NCI-H69 (cell line): ENCODE measurements at regions not wholly inside any gene's neighbourhood (a gene's known extent, or its start where the extent isn't known, plus 50 kb on each side); places are given as distances from the start of the nearest gene placed in this dataset.

Experiments used
- DNase-seq: peaks from one replicate; lab custom pipeline; 2025; lab: John Stamatoyannopoulos, UW

DNA sequence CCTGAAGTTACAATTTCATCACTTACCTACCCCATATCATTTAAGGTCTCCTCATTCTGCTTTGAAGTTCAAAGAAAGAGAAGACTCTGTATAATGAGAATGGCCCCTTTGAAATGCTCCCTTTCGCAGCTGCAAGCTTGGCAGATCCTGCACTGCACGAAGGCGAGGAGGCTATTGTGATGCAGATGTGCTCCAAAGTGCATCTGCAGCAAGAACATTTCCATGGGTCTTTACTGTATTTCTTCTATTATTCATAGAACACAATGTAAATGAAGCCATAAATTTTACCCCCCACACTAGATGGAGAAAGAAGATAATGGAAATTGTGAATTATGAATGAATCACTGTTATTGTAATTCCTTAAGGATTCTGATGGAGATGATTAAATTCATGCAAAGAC, 178.7 kb downstream of the CHD9NB start:
- no peak for DNase-seq

DNA sequence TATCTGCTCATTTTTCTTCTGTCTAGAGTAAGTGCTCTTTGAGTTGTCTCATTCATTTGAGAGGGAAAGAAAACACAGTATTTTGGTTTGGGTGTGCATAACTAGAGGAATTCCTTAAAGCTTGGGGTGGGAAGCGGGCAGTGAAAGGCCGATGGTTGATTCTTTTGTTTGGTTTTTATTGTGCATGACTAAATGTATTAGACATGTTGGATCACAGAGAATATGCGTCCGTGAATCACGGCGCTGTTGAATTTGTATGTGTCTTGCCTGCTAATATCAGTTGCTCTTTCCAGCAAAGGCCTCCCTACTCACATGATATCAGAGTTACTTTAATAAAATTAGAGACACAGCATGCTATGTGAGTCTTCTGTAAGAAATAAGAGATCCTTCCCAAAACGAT, 180.0 kb downstream of the CHD9NB start:
- no peak for DNase-seq

DNA sequence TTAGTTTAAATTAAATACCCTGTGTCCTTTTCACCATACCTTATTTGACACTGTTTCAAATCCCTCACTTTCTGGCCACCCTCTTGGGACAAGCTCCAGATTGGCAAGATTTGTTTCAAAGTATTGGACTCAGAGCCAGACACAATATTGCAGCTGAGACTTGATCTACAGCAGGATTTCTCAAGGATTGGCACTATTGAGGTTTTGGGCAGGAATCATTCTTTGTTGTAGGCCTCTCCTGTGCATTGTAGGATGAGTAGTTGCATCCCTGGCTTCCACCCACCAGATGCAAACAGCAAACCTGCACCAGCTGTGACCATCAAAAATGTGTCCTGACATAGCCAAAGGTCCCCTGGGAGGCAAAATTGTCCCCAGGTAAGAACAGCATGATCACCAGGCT, 181.2 kb downstream of the CHD9NB start:
- DNase-seq, result no peak

DNA sequence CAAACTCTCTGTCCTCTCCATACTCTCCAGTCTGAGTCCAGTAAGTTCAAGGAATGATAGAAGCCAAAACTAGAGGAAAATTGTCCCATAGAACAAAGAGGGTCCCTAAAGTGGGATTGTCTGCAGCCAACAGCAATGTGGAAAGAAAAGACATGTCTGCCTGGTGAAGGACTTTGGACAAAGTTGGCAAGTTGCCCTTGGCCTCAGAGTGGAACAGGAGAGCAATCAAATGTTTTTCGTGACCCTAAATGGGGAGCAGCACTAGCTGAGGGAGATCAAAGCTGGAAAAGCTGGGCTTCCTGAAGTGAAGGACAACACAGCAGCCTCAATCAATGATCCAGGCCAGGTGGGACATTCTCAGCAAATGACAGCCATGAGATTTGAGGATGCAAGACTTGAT, 183.5 kb downstream of the CHD9NB start:
- no peak for DNase-seq

DNA sequence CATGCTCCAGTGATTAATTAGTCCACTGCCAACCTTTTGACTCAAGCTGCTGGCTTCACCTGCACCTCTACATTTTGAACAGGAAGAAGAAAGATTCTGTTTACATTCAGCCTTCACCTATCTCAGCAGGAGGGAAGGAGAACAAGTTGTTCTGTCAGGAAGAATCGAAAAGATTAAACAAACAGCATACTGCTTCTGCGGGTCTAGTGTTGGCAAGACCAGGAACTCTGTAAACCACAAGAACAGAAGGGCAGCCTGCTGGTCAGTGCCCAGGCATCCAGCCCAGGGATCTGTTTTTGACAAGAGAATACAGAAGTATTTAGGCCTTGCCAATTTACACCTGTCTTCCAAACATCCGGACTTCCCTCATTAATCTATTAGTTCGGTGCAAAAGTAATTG, 189.7 kb downstream of the CHD9NB start:
- DNase-seq, result peak; percentile 6

DNA sequence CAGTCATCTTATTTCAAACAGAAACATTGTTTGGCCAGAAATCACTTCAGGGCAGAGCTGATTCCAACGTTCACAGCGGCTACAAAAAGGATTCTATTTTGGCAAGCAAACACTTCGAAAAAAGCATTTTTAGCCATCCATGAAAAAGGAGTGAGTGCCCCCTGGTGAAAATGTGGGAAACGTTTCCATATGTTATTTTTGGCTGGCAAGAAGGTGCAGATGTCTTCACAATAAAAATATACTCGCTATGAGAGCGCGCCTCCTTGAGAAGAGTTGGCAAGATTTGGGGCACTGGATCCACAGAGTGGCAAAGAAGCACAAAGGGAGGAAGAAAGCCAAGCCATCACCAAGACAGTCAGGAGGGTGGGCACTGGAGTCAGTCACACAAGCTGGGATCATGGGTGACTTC, 191.1 kb downstream of the CHD9NB start:
- peak; percentile 47 for DNase-seq

DNA sequence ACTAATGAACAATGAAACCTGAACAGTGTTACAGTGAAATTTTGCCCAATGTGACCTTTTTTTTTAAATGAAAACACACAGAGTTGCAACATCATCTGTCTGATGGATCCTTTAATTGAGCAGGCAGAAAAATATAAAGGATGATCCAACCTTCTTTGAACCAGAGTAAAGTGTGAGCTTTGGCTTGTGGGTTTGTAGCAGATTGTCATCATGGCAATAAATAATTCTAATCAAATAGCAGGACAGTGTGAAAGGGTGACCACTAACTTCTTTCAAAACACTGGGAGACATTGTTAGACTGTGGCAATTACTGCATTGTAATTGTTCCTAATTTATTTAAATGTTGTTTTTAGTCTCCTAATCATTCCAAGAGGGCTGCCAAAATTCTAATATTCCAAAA, 197.2 kb downstream of the CHD9NB start:
- DNase-seq, result no peak

DNA sequence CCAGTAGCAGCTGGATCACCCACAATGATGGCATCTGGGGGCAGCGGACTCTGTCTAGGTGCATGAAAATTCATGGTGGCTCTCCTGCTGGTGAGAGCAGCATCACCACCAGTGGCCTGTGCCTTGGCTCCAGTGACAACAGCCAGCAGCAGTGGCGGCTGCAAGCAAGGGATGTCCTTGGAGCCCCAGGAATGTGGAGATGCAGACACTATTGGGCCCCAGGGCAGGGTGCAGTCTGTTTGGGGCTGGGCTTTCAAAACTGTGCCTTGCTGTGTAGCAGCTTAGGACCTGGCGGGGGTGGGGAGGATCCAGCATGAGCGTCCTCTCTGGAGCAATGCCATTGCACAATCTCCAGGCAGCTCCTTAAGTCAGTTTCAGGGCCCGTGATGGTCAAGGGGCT, 199.7 kb downstream of the CHD9NB start:
- no peak for DNase-seq

DNA sequence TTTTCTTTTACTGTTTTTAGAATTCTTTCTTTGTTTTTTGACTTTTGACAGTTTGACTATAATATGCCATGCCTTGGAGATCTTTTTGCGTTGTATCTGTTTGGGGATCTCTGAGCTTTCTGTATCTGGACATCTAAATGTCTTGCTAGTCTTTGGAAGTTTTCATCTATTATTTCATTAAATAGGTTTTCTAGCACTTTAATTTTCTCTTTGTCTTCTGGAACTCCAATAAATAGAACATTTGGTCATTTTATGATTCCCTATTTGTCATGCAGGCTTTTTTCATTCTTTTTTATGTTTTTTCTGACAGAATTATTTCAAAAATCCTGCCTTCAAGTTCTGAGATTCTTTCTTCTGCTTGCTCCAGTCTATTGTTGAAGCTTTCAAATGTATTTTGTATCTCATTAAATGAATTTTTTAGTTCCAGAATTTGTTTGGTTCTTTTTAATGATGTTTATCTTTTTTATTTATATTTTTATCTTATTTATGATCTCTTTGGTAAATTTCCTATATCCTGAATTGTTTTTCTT, 201.4 kb downstream of the CHD9NB start:
- no peak for DNase-seq

DNA sequence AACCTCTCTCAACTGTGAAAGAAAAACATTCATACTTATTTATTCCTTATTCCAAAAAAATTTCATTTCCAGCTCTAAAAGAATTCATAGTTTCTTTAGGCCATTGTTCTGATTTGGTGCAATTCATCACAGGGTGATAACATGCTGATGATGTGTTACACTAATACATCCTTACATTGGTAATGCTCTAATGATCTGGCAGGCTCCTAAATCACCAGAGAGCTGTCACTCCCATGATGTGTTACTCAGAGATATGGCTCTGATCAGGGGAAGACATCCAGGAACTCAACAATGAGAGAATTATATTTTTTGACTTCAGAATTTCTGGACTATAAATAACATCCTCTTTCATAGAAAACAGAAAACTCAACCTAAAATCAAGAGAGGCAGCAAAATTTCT, 209.3 kb downstream of the CHD9NB start:
- DNase-seq, result no peak

DNA sequence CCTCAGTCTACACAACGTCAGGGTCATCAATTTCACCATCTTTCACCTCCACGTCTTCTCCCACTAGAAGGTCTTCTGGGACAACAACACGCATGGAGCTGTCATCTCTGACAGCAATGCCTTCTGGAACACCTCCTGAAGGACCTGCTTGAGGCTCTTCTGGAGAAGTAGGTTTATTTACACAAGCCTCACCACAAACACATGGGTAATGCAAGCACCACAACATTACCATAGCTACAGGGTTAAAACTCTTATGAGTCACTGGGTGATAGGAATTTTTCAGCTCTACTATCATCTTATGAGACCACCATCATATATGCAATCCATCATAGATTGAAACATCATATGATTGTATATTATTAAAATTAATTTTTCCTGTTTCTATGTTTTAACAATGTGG, 215.4 kb downstream of the CHD9NB start:
- DNase-seq, result no peak

DNA sequence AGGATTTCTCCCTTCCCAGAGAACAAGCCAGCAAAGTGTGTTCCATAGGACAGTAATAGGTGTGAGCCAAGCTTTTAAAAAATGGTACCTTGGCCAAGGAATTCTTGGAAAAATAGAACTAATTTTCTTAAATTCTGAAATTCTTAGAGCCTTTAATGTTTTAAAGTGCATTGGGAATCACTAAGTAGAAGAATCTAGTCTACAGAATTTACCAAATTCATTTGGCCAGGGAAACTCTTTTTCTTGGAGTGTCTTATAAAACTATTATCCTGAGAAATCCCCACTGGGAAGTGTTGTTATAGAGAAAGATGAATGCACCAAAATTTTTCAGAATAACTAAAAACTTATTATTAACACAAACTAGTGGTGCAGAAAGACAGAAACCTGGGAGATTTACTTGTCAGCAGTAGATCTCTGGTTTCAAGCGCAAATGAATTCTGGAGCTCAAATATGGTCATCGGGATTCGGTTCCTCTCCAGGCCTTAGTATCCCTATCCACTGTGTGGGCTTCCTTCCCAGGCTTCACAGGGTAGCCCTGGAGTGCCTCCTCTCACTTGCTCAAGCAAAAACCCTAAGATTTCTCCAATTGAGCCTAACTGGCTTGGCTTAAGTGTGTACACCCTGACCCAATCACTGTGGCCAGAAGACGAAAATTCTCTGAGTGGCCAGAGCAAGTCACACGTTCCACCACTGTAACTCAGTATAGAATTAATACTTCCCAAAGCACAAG, 217.8 kb downstream of the CHD9NB start:
- DNase-seq, result no peak

DNA sequence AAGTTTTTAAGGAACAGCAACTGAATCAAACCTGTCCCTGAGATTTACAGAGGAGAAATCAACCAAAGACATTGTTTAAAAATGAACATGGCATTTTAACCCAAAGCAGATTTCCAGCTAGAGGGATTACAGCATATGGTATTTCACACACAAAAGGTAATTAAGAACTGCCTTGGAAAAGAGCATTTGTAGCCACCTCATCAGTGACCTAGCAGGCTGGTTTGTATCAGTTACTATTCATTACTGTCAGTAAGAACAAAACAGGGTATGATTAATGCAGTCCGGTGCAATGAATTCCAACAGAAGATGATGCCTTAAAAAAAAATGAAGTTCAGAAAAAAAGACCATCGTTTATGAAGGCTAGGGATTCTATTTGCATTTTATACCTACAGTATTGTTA, 219.9 kb downstream of the CHD9NB start:
- DNase-seq, result peak; percentile 63

DNA sequence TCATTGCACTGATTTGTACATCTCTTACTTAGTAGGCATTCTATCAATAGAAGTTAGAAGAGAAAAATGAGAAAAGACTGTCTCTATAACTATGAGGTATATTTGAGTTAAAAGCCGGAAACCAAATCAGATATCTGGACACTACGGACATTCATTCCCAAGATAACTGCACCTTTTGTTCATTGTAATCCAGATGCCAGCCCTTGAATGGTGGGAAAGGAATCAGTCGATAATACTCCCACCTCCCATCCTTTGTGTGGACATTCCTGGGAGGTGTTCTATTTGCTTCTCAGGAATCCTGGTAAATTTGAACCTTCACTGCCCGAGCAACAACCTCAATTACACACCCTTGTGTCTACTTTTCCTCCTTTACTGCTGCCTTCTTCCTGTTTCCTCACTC, 225.2 kb downstream of the CHD9NB start:
- DNase-seq, result no peak

DNA sequence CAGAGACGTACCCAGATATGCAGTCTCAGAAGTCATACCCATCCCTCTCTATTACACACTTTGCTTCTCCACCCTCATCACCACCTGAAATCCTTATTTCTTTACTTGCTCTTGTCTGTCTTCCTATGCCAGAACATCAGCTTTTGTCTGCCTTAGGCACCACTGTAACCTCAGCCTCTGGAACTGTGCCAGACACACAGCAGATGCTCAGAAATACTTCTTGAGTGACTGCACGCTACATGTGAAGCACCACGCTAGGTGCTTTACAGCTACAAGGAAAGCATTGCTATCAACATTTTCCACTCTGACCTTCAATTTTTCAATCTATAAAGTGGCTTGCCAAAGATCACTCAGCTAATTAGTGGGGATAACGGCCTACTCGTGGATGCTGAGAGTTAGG, 226.8 kb downstream of the CHD9NB start:
- DNase-seq, result peak; percentile 62

DNA sequence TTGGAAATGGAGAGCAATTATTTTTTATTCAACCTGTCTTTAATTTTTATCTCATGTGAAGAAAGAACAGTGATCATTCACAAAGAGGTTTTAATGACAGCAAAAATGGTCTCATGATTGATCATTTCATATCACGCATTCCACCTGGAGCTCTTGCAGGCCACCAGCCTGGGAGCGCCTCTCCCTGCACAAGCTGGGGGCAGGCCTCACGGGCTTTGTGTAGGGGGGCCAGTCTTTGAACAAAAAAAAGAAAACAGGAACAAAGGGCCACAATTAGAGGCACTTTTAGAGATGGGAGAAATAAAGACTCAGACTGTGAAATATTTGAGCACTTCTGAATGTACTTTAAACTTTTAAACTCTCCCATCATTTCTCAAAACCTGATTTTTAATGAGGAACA, 232.9 kb downstream of the CHD9NB start:
- no peak for DNase-seq

DNA sequence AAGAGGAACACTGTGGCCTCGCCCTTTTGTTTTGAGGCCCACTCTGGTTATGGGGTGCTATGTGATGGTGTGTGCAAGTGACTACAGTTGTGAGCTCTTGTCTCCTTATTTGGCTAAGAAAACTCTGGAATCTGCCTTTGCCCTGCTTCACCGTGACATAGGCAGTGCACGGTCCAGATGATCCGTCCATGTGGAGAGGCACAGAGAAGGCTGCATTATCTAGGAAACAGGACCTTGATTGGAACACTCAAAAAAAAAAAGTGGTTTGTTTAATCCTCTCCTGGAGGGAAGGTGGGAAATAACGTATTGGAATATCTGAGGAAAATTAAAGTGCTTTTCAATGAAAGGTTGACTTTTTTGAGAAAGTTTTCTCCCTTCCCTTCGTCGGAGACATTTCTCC, 233.3 kb downstream of the CHD9NB start:
- DNase-seq, result no peak

DNA sequence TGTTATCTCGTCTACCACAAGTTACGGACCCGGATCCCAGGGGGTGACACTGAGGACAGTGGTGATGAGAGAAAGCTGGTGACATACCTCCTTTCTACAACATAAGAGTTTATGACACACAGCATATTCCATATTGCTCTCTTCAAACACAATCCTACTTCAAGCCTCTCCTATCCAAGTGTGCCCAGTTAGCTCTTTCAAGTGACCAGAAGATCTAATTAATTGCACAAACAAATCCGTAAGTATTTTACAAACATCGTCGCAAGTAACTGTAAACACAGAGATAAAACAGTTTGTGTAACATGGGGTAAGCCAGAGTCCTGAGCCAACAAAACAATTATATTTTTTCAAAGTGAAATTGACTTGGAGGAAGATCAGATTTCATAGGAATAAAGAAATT, 235.0 kb downstream of the CHD9NB start:
- DNase-seq, result no peak

DNA sequence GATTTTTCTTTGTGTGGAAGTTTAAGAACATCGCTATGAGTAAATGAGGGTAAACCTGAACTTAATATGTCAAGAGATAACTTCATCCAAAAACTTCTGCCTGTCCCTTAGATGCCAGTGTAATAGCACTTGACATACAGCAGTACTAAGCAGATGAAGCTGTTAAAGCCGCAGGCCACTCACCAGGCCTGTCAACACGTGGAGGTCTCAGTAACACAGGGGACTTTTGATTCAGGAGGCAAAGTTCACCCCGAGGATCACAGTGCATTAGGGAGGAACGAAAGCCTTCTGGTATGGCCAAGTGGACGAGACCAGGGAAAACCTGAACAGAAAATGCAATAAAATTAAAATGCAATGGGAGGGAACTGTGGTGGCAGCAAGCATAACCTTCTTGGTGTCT, 235.7 kb downstream of the CHD9NB start:
- no peak for DNase-seq

DNA sequence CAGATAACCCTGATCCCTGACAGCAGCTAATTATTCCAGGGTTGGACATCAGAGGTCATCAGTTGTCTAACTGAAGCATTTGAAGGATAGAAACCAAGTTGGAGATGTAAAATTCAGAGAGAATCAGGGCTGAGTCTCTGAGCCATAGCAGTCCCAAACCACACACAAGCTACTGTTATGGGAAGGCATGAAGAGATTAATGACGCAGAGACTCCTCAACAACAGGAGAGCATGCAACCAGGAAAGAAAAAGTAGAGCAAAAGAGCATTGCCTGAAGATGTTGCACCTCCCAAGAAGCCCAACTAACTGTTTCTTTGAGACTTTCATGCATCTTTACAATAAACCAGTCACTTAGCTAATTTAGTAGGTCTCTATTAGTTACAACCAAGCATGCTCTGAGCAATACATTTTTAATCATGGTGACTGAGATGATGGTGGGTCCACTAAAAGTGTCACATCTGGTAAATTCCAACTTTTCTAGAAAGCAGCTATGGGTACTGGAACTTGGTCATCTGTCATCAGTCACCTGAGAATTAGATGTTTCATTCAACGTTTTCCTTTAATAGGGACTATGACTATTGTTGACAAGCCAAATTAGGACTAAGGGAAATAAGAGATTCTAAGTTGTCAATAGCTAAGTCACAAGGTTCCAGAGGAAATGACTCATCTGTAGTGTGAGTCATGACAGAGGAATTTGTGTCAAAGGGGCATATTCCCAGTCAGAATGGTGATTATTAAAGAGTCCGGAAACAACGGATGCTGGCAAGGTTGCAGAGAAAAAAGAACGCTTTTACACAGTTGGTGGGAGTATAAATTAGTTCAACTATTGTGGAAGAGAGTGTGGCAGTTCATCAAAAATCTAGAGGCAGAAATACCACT, 239.8 kb downstream of the CHD9NB start:
- no peak for DNase-seq

DNA sequence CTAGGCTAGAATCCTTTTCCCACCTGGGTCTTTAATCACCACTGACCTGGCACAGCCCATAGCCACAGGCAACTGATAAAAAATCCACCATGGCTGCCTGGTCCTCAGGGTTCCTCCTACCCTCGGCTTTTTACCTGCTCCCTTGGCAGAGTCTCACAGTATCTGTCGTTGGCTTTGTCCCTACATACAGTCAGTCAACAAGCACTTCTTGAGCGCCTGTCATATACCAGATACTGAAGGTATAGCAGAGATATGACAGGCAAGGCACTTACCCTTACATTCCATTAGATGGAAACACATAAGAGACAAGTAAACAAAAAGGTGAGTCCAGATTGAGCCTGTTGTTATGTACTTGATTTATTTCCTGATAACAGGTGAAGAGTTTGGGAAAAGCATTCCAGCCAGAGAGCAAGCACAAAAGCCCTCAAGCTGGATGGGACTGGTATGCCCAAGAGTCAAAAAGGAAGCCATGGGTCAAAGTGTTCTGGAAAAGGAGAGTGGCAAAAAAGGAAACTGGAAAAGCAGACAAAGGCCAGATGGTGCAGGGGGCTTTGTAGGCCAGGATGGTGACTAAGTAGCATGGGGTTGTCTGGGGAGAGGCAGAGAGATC, 247.0 kb downstream of the CHD9NB start:
- DNase-seq, result no peak

DNA sequence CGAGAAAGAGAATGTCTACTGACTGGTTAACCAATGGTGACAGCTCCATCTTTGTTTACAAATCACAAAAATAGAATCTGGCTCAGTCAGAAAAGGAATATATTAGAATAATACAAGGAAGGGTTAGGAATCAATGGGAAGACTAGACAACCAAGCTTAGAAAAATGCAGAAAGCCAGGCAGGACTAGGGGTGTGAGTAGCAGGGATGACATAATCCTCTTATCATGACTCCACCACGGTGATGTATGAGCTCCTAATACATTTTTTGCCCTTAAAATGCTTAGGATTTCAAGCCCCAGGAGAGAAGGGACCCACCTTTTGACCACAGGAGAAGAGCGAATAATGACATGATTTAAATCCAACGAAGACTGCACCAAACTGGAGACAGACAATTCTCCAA, 252.3 kb downstream of the CHD9NB start:
- no peak for DNase-seq

DNA sequence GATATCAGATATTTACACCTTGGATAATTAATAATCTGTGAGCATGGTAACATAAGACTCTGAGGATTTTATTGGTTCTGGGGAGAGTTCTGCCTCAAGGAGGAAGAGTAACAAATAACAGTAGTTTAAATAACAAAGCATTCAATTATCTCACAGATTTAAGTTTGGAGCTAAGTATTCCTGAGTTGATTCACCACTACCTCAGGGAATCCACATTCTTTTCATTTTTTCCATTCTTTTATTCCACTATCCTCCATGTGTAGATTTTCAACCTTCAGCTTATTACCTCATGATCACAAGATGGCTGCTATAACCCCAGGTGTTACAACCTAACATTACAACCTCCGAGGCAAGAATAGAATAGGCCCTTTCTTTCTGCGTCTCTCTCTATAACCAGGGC, 252.2 kb upstream of the TOX3 start:
- no peak for DNase-seq
